Uterus (tissue), 2 donors: ENCODE measurements at regions not wholly inside any gene's neighbourhood (a gene's known extent, or its start where the extent isn't known, plus 50 kb on each side); places are given as distances from the start of the nearest gene placed in this dataset.

Experiments
- POLR2A ChIP-seq, 2 donors: fragments of 450-650 bp; IDR thresholded peaks; one replicate each; pipeline ENCODE4 v1.6.1; 2016; ENCODE audit warnings: antibody characterized with exemption in 2 of 2, mild to moderate bottlenecking in 1 of 2, moderate library complexity in 1 of 2
- TF ChIP-seq, protein P1 (sequence below), 4 experiments: fragments of 200-600 bp in 2 of 4; fragments of 450-650 bp in 2 of 4; sonication (generic) in 2 of 4; IDR thresholded peaks; one replicate each; pipeline ENCODE4 v1.5.1; 2016 to 2019; ENCODE audit warnings: antibody characterized with exemption in 4 of 4, mild to moderate bottlenecking in 2 of 4, moderate library complexity in 1 of 4

DNA sequence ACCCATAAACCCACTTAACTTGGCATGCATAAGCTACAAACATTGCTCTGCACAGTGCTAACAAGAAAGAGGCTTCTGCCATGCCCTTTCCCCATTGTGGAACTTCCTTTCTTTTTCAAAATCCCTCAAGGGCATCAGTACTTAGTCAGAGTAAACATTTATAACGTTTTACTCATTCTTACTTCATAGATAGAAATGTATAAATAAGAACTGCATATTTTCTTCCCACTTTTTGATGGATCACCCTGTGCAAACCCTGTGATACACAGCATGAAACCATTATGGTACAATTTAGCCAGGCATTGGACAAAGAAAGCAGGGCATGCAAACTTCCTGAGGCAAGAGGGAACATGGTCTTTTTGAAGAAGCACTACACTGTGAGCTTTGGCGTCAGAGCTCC is 113.8 kb upstream of the FOXG1 start:
- TF ChIP-seq, protein P1, sequence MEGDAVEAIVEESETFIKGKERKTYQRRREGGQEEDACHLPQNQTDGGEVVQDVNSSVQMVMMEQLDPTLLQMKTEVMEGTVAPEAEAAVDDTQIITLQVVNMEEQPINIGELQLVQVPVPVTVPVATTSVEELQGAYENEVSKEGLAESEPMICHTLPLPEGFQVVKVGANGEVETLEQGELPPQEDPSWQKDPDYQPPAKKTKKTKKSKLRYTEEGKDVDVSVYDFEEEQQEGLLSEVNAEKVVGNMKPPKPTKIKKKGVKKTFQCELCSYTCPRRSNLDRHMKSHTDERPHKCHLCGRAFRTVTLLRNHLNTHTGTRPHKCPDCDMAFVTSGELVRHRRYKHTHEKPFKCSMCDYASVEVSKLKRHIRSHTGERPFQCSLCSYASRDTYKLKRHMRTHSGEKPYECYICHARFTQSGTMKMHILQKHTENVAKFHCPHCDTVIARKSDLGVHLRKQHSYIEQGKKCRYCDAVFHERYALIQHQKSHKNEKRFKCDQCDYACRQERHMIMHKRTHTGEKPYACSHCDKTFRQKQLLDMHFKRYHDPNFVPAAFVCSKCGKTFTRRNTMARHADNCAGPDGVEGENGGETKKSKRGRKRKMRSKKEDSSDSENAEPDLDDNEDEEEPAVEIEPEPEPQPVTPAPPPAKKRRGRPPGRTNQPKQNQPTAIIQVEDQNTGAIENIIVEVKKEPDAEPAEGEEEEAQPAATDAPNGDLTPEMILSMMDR (IDR thresholded peaks at IDR 0.05) = no peak
- no peak for TF ChIP-seq POLR2A (IDR thresholded peaks at IDR 0.05)
